ENCODE measurements at regions not wholly inside any gene's neighbourhood (a gene's known extent, or its start where the extent isn't known, plus 50 kb on each side); places are given as distances from the start of the nearest gene placed in this dataset.

DNA sequence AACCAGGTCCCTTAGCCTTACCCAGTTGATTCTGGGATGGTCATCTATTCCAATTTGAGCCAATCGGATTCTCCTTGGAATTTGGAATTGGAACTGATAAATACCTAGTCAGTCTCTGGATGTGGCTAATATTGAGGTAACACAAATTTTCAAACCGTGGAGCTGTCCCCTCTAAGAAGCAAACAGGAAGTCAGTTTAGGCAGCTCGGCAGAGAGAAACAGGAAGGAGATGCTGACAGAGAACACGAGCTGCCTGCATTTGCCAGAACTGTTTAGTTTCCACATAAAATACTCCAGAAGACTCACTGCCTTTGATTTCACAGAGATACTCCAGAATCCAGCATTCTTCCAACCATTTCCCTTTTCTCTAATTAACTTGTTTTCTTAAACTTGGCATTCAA, 1024.9 kb downstream of the BCL11A start:
- no peak for DNase-seq

DNA sequence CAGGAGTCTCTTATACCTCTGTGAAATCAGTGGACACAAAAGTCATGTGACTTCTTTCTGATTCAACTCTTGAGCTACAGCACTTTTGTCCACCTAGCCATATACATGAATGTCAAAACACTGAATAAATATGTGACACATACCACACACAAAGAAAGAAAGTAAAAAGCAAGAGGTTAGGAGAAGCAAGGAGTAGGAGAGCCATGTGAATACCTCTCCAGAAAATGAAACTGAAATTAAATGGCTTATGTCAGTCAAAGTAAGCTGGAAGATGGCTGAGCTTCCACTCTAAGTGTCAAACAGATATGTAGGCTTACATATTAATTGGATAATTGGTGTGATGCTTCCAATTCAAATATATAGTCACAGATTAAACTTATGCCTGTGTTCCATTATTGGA, 1050.5 kb downstream of the BCL11A start:
- DNase-seq: no peak

DNA sequence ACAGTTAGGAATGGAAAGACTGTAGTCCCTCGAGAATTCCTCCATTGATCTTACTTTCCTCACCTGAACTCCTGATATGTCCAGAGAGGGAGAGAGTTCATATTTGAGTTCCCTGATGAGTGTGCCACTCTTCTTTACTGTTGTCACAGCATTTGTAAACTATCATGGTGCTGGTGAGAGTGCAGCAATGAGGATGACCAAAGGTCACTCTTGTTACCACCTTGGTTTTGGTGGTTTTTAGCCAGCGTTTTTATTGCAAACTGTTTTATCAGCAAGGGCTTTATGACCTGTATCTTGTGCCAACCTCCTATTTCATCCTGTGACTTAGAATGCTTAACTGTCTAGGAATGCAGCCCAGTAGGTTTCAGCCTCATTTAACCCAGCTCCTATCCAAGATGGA, 1062.5 kb downstream of the BCL11A start:
- no peak for DNase-seq

DNA sequence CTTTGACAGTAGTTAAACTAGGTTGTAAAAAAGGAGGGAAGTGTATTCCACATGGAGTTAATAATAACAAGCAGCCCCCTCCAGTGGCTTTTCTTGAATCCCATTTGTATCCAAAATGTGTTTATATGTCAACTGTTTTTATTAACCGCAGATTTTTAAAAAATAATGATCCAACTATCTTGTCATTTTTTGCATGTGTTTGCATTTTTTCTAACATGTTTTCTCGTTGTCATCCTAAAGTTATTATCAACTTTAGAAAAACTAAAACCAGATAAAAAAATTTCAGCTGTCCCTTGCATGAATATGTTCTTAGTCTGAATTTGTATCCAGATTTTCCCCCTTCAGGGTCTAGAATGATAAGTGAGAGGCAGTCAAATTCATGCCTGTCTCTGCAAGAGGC, 1063.3 kb downstream of the BCL11A start:
- no peak for DNase-seq

DNA sequence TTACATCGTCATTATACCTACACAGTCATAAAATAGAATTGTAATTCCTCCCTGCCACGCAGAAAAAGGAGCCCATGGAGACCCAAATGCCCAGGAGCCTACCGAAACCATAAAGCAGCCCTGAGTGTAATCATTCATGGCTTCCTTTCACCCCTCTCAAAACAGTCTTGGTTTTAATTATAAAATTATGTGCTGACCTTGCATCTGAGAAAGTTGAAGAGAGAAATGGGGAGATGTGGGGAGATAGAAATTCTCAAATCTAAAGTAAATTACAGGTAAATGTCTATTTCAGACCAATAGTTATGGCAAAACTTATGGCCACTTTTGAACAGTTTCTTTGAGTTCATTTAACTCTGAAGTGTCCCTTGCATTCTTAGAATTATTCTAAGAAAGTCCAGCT, 1068.8 kb downstream of the BCL11A start:
- DNase-seq: no peak

DNA sequence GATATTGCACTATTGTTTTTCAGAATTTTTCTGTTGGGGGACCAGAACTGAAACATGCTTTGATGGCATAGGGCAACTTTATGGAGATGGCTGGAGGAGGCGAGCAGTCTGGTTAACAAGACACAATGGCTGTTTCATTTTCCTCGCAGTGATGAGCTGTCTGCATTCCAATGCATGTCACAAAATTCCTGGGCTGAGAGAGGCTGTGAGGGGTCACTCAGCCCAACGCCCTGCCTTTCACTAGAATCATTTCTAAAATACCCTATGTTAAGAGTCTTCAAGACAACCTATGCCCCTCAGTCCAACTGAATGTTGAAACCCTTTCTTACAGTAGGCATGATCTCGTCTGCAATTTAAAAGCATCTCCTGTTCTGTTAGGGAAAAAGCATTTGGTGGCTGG, 1090.0 kb downstream of the BCL11A start:
- no peak for DNase-seq

DNA sequence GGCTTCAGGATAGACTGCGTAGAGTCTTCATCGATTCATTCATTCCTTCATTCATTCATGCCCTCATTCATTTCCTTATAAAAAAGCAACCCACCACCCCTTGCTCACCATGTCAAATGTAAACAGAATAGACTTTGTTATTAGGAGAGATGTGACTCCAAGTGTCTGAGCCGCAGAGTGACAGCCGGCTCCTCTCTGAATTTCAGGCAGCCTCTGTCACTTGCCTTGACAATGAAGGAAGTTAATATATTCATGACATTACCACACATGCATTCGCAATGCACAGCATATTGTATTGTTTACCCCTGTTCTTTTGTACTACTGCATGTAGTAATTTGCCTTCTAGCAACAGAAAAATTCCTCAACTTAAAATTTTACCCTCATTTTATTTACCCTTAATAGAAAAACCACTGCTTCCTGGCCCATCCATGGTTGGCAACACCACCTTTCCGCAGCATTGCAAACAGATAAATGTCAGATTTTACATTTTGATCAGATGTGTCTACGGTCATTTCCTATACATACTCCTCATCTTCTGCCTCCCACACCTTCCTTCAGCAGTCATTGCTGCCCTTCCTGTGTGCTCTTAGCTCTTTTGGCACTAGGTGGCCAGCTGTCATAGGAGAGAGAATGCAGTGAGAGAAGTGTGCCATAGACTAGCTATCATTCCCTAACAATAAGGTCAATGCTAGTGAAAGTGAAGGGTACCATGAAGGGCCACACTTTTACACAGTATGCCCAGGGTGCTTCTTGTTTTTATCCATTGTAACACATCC, 1090.8 kb downstream of the BCL11A start:
- no peak for DNase-seq

DNA sequence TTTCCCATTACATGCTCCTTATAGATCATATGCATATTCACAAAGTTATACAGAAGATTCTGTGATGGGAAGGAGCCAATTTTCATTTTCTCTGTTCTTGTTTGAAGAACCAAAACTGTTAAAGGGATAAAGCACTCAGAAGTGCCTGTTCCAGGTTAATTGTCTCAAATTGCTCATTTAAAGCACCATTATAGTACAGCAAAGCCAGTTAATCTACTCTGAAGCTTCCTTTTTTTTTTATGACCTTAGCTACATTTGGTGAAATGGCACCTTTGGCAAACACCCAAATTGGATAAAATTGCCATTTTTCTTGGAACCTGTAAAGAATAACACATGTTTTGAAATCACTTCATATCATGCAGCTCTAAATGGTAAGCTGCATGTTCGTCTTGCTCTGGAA, 1092.3 kb downstream of the BCL11A start:
- DNase-seq: no peak

DNA sequence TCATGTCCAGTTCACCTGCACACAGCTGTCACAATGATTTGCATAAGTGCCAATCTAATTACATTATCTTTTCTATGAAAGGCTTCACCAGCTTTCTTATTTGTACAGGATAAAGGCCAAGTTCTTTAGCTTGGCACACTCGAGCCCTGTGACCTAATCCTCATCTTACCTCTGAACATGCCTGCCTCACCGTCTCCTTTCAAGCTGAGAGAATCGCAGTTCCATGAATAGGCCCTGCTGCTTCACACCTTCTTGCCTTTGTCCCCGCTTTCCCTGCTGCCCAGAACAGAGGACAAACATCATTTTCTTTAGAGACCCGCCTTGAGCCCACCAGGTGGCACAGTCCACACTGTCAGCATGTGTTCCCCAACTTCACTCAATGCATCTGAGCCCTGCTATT, 1094.7 kb downstream of the BCL11A start:
- DNase-seq: no peak

DNA sequence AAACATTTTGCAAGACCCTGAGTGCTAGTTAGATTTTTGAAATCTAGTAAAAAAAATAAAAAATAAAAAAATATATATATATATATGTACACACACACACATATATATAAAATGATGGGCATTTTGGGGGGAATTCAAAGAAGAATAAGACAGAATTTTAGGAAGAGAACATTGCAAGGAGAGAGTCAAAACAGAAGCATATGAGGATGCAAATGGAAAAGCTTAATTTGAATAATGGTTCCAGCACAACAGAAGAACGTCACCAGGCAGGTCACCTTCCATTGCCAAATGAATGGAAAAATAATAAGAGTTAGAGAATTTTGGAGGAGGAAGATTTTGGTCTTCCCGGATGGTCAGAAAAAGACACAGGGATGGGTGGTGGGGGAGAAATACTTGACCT, 1097.2 kb downstream of the BCL11A start:
- DNase-seq: no peak

DNA sequence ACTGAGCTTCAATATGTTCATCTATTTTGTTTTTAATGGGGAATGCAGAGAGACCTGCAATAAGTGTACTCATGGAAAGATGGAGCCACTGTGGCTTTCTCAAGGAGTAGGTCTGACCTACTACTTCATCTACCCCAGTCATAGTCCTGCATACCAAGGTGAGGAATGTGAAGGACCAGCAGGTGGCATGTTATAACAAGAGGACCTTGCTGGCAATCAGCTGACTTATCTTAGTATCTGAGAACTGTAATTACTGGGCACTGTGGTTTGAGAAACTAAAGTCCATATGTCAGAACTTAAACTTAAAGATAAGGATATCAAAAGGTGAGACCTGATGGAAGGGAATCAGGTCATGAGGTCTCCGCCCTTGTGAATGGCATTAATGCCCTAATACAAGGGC, 1104.2 kb downstream of the BCL11A start:
- DNase-seq: no peak

DNA sequence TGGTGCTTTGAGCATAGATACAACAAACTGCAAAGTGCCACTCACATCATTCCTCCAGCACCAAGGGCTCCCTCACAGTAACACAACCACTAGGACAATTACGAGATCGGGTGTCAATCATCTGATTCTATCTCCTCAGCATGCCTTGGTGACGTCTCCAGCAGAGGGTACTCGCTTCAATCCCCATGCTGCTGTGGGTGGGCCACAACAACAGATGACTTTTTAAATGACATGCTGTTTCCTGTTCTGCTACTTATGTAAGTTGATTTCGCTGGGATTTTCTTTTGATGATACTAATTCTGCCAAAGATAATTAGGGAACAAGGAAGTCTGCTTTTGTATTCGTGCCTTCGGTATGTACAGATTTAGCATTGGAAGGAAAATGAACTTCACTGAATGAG, 1113.0 kb downstream of the BCL11A start:
- DNase-seq: no peak

DNA sequence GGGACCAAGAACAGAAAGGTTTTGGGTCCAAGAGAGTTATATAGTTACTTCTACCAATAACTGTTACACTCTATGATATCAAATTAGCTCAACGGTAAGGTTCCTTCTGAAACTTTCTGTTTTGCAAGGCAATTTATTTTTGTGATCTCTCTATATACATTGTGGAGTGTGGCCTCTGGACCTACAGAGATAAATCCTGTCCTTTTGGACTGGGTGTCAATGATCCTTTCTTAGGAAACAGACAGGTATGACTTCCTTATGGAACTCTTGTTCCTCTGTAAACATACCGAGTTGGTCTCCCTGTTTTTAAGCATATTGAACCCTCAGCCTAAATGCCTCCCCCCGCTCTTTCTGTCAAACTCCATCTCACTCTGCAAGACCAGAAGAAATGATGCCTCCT, 1117.8 kb downstream of the BCL11A start:
- DNase-seq: no peak

DNA sequence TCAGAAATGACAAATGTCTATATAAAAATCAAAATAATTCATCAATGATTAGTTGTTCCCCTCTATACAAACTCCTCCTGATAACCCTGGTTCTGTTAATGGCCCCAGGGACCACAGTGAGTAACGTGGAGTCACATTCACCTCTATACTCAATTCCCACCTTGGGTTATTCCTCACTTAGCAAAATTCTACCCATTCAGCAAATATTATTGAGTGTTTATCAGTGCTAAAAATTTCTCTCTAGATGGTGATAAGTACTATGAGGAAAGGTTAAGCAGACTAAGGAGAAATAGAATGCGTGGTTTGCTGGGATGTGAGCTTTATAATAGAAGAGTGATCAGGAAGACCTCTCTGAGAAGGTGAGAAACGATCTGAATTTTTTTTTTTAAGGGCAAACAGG, 1124.5 kb downstream of the BCL11A start:
- no peak for DNase-seq

DNA sequence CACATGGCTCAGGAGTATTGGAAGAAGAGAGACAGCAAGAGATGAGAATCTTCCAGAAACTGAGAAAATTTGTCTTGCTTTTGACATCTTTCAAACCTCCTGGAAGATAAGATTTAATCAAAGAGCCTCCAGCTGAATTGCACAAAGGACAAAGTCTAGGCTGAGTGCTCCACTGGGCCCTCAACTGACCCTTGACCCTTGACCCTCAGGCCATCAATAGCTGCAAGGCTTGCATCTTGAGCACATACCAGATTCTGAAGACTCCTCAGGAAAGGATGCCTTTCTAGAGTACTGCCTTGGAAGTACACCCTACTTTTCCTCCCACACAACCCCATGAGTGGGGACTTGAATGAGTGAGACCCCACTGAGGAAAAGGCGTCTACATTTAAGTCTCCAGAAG, 1125.5 kb downstream of the BCL11A start:
- no peak for DNase-seq

DNA sequence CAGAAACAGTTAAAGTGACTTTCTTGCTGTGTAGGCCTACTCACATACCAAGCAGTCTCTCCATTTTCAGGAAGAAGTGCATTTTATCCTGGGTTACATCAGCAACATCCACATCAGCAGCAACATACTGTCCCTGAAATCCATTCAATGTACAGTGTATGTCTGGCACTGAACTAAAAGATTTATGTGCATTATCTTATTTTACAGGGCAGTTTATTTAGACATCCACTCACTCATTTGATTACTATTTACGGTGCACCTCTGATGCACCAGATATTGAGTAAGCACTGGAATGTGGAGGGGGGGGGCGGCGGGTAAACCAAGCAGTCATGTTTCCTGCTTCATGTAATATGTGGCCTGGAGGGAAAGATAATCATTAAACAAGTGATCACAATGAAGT, 1128.2 kb downstream of the BCL11A start:
- no peak for DNase-seq

DNA sequence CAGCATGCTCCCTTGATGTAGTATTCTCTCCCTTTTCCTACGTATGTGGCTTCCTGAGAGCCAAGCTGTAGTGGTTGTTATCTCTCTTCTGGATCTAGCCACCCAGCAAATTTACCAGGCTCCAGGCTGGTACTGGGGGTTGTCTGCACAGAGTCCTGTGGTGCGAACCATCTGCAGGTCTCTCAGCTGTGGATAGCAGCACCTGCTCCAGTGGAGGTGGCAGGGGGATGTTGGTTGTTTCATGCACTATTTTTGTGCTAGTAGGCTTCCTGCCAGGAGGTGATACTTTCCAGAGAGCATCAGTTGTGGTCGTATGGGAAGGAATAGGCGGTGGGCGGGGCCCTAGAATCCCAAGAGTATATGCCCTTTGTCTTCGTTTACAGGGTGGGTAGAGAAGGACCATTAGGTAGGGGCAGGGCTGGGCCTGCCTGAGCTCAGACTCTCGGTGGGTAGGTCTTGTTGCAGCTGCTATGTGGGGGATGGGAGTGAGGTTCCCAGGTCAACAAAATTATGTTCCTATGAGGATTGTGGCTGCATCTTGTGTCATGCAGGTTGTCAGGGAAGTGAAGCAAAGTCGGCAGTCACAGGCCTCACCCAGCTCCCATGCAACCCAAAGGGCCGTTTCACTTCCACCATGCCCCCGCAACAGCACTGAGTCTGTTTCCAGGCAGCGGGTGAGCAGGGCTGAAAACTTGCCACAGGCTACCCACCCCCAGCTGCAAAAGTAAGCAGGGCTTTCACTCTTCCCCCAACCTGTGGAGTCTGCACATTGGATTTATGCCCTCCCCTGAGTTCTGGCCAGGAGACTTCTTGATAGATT, 1139.5 kb downstream of the BCL11A start:
- no peak for DNase-seq

DNA sequence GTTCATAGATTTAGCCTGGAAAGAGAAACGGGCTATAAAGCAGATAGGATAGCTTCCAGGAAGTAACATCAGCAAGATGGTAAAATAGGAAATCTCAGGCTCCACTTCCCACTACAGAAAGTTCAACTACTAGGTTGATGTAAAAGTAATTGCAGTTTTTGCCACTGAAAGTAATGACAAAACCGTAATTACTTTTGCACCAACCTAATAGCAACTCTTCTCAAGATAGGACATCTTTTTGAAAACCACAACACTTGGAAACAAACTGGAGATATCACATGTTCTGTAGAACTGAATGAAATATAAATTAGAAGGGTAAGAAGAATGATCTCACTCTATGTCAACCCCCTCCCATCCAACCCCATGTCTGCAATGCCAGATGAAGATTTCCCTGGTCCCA, 1154.3 kb downstream of the BCL11A start:
- DNase-seq: no peak

DNA sequence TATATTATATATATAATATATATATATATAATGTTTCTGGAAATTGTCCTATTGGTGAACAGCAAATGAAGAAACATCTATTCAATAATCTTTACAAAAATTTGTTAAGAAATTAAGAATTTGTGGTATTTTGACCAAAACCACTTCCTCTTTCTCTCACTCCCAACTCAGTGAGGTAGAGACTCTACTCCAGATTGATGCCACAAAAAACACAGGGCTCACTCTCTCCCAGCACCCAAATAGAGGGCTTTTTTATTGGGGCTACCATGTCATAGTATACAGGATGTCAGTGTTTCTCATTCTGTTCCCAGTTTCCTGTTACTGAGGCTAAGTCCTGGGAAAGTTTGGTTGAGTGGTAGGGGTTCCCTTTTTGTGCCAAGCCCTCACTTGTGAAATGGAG, 1155.4 kb downstream of the BCL11A start:
- DNase-seq: no peak

DNA sequence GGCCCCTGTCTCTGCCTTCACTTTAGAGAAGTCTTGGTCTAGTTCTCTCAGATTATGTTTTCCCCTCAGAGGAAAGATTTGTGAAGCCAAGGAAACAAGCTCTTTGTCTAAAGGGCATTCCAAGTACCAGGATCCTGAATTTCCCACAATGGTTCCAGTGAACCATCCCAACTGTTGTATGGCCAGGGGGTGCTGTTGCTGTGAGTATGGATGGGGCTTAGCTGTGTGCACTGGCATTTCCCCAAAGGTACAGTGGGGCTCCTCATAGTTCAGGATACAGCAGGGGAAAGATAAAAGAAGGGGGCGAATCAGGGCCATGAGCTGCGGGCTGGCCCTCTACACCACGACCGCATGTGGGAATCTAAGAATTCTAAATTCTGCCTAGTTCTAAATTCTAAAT, 1154.0 kb upstream of the FANCL start:
- DNase-seq: no peak

DNA sequence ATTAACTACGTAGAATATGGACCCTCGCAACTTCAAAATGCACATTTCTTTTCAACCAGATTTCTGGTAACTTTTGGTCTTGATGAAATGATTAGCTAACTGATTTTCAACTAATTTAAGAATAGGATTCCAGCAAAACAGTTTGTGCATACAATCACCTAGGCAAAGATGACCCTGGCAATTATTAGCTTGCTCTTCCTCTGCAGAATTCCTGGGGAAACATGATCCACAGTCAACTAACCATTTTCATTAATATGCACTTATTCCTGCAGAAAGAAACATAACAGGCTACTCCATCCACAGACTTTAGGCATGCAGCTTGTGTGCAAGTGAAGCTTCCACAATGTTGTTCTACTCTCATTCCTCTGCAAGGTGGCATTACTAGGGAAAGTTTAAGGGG, 1150.8 kb upstream of the FANCL start:
- DNase-seq: no peak

DNA sequence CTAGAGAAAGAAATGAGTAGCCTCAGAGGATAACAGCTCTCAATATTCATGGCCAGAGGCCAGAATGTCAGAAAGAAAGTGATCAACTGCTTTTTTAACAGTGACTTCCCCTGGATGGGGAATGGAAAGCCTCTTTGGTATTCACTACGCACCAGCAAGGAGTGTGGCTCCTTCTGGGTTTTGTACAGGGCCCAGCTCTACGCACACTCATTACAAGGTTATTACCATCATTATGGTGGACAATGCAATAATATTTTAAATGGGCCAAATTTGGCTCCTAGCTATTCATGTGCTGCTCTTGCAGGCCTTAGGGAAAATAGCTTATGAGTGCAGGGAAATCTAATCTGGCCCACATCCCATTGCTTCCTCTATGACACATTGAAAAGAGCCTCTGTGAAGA, 1149.5 kb upstream of the FANCL start:
- DNase-seq: no peak

DNA sequence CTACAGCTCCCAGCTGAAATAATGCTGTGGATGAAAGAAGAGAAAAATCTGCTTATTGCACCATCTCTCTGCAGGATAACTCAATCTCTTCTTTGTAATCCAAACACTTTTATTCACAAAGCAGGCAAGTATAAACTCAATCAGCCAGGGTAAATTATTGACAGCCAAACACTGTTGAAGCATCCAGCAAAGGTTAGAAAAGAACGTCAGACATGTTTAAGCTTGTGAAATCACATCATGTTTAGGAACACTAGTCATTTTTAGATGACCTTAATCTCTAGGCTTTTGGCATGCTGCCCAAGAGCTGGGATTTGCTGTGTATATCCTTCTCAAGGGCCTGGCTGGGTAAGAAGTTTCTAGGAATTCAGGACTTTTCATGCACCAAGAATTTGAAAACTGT, 1148.1 kb upstream of the FANCL start:
- DNase-seq: no peak

DNA sequence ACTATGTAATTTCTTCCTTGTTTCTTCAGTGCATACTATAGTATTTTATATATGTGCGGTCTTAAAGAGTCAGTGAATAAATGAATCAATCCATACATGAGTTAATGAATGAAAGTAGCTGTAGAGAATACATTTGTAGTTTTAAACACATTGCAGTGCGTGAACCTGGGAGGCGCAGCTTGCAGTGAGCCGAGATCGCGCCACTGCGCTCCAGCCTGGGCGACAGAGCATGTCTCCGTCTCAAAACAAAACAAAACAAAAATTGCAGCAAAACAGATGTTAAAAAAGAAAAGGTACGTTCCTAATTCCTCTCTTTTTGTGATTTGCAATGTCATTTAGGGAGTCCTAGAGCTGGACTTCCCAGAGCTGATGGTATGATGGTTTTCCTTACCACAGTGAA, 1144.8 kb upstream of the FANCL start:
- DNase-seq: no peak

DNA sequence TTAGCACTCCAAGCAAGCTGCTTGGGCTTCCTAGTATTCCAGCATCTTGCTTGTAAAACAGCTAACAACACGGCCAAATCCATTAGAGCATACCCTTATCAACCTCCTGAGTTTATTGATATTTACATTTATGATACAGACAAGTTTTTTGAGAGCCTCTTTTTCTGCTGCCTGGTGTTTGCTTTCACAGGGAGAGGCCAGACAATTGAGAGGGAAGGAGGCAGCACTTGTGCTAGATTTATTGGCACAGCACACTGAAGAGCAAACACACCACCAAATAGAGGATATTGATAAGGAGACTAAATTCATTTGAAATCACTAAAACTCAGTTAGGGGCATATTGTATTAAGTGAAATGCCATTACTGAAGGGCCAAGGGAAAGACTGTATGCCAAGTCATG, 1142.3 kb upstream of the FANCL start:
- DNase-seq: no peak
